Thyroid gland (tissue), 4 donors: ENCODE measurements at regions not wholly inside any gene's neighbourhood (a gene's known extent, or its start where the extent isn't known, plus 50 kb on each side); places are given as distances from the start of the nearest gene placed in this dataset.

Source experiments
- DNase-seq, 2 donors: peaks; one replicate each; pipeline ENCODE4 v3.0.0-alpha.2; 2019
- H3K27ac ChIP-seq, 3 donors: fragments of 200-600 bp; sonication (generic); 1 replicate in 2 of 3; 2 replicates in 1 of 3; pipeline ENCODE4 v1.5.1; 2016 to 2019; ENCODE audit warnings: mild to moderate bottlenecking in 1 of 3, moderate library complexity in 1 of 3
- H3K27me3 ChIP-seq: fragments of 200-600 bp; sonication (generic); one replicate; pipeline ENCODE4 v1.5.1; 2019
- H3K36me3 ChIP-seq, 2 donors: fragments of 200-600 bp; sonication (generic); one replicate each; pipeline ENCODE4 v1.5.1; 2016 to 2019
- H3K4me1 ChIP-seq, 2 donors: fragments of 200-600 bp; sonication (generic); one replicate each; pipeline ENCODE4 v1.5.1; 2017 to 2019
- H3K4me3 ChIP-seq, 3 donors: fragments of 200-600 bp; sonication (generic); replicated peaks in 1 of 3; 1 replicate in 2 of 3; 2 replicates in 1 of 3; pipeline ENCODE4 v1.5.1; 2016; ENCODE audit warnings: mild to moderate bottlenecking in 1 of 3
- H3K9me3 ChIP-seq: fragments of 200-600 bp; sonication (generic); one replicate; pipeline ENCODE4 v1.5.1; 2017
- CTCF ChIP-seq, 6 experiments: fragments of 200-600 bp in 3 of 6; fragments of 450-650 bp in 3 of 6; sonication (generic) in 3 of 6; IDR thresholded peaks; one replicate each; pipeline ENCODE4 v1.5.1; 2016 to 2019; ENCODE audit warnings: antibody characterized with exemption in 6 of 6, mild to moderate bottlenecking in 2 of 6, inconsistent platforms in 1 of 6, moderate library complexity in 1 of 6
- POLR2A ChIP-seq, 2 donors: fragments of 450-650 bp; IDR thresholded peaks; one replicate each; pipeline ENCODE4 v1.6.1; 2017; ENCODE audit warnings: antibody characterized with exemption in 2 of 2, mild to moderate bottlenecking in 2 of 2, moderate library complexity in 1 of 2
- WGBS, 2 donors: methylation state at CpG; one replicate each; pipeline ENCODE4 v1.1.5; 2017; 5-methylcytosine and 5-hydroxymethylcytosine counted together
- intact Hi-C: fragments of 100-400 bp; cut with DNase I; formaldehyde crosslinking; loops from one replicate; pipeline ENCODE4 v1.15.1; 2023

DNA sequence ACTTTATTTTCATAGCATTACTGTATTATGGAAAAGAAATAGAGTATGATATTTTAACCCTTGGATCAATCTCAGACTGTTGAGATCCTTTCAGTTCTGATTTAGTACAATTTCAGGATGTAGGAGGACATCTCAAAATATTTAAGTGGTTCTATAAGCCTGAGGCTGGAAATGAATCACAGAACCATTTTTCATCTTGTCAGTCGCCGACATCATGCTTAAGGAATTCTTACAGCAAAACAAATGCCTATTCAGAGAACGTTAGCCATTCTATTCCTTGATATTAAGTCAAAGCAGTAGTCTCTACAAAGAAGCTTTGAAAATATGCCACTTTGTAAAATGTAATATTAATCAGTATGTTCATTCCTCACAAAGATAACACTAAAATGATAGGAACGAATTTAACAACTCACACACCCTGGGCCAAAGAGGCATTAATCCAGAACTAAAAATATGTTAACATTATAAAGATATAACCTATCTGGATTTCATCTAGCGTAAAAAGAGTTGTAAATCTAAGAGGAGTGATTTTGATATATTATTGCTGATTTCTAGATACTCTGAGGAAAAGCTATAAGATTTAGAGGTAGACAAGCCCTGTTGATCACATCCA lies 152.0 kb downstream of the GASK1B start:
- Histone ChIP-seq H3K27me3 (no peaks in the 10 kb centered on the region), H3K27ac (no peak overlapping the region), H3K36me3 (no peaks in the 10 kb centered on the region), H3K4me1 (no peaks in the 10 kb centered on the region), H3K9me3 (no peaks in the 10 kb centered on the region), H3K4me3 (no peak overlapping the region)
- intact Hi-C loops, result no loop called here
- TF ChIP-seq CTCF (IDR thresholded peaks at IDR 0.05) (no peak), POLR2A (IDR thresholded peaks at IDR 0.05) (no peak)
- WGBS, 2 donors, result 73 to 75% methylated on average over 5 of the region's 5 CpGs
- no peak for DNase-seq

- no peaks in the 10 kb centered on the region for H3K36me3 ChIP-seq
- TF ChIP-seq CTCF (IDR thresholded peaks at IDR 0.05) (no peak), POLR2A (IDR thresholded peaks at IDR 0.05) (no peak)
- no peaks in the 10 kb centered on the region for H3K4me1 ChIP-seq
- H3K4me3 ChIP-seq, result no peak overlapping the region
- H3K27me3 ChIP-seq, result no peaks in the 10 kb centered on the region
- DNase-seq, result no peak
- intact Hi-C loops, result no loop called here
- no peak overlapping the region for H3K27ac ChIP-seq
- no peaks in the 10 kb centered on the region for H3K9me3 ChIP-seq
Observed at GRCh38 chr4:158020176-158020575, 152.6 kb downstream of the GASK1B start.

GRCh38 chr4:158018831-158019230 lies 154.0 kb downstream of the GASK1B start:
- Histone ChIP-seq H3K4me3 (no peak overlapping the region), H3K27me3 (no peaks in the 10 kb centered on the region), H3K4me1 (no peaks in the 10 kb centered on the region), H3K27ac (no peak overlapping the region), H3K9me3 (no peaks in the 10 kb centered on the region), H3K36me3 (no peaks in the 10 kb centered on the region)
- no peak for DNase-seq
- no peak for TF ChIP-seq POLR2A (IDR thresholded peaks at IDR 0.05)
- TF ChIP-seq CTCF (IDR thresholded peaks at IDR 0.05), result no peak
- 87 to 92% methylated on average over 1 of the region's 1 CpG for WGBS, 2 donors
- intact Hi-C loops, result no loop called here

- no peaks in the 10 kb centered on the region for H3K9me3 ChIP-seq
- H3K27me3 ChIP-seq, result no peaks in the 10 kb centered on the region
- TF ChIP-seq POLR2A (IDR thresholded peaks at IDR 0.05) (no peak), CTCF (IDR thresholded peaks at IDR 0.05) (no peak)
- 87 to 91% methylated on average over 1 of the region's 1 CpG for WGBS, 2 donors
- H3K4me3 ChIP-seq, result no peak overlapping the region
- H3K36me3 ChIP-seq, result no peaks in the 10 kb centered on the region
- H3K4me1 ChIP-seq, result no peaks in the 10 kb centered on the region
- DNase-seq, result no peak
- no peak overlapping the region for H3K27ac ChIP-seq
- intact Hi-C loops, result no loop called here
Observed at GRCh38 chr4:158018221-158018830, 154.5 kb downstream of the GASK1B start.

- Histone ChIP-seq H3K9me3 (no peaks in the 10 kb centered on the region), H3K27ac (no peak overlapping the region), H3K36me3 (no peaks in the 10 kb centered on the region), H3K4me3 (no peak overlapping the region), H3K4me1 (no peaks in the 10 kb centered on the region), H3K27me3 (no peaks in the 10 kb centered on the region)
- no peak for TF ChIP-seq POLR2A (IDR thresholded peaks at IDR 0.05)
- TF ChIP-seq CTCF (IDR thresholded peaks at IDR 0.05), result no peak
- intact Hi-C loops, result no loop called here
- DNase-seq, result no peak
- WGBS, 2 donors, result 89 to 91% methylated on average over 1 of the region's 1 CpG
Observed at GRCh38 chr4:158016511-158016910, 156.3 kb downstream of the GASK1B start.
